ENCODE measurements at regions not wholly inside any gene's neighbourhood (a gene's known extent, or its start where the extent isn't known, plus 50 kb on each side); places are given as distances from the start of the nearest gene placed in this dataset.
A peak's percentile ranks its signal among the peaks of the same experiment; 100 is the strongest.
"Not testable (repeated sequence)": the region's sequence is repeated elsewhere in the genome, so short reads cannot be mapped to it uniquely, and the experiment has no call there.

- H2BK120ac ChIP-seq (ENCODE audit: low read depth, low read length); H3K9ac ChIP-seq (ENCODE audit: low read length); H3K4me1 ChIP-seq (ENCODE audit: control insufficient read depth, insufficient read depth, low read depth, low read length); H3K14ac ChIP-seq (ENCODE audit: low read length in 2 of 2); DNase-seq; H3K4me2 ChIP-seq (ENCODE audit: low read length, poor library complexity, severe bottlenecking); H2BK12ac ChIP-seq (ENCODE audit: low read length in 2 of 2); H2BK15ac ChIP-seq (ENCODE audit: low read depth, poor library complexity, severe bottlenecking); H2AK5ac ChIP-seq (ENCODE audit: low read length, severe bottlenecking); H3K27ac ChIP-seq (ENCODE audit: low read length, poor library complexity, severe bottlenecking); H3K23ac ChIP-seq (ENCODE audit: low read length in 2 of 2); H3K4ac ChIP-seq (ENCODE audit: low read depth in 1 of 2, low read length in 2 of 2); H3K27me3 ChIP-seq (ENCODE audit: control insufficient read depth in 1 of 2, insufficient read depth in 1 of 2, low read length in 2 of 2); H3K4me3 ChIP-seq (ENCODE audit: insufficient read depth in 1 of 2, low read depth in 1 of 2, low read length in 2 of 2); H3K18ac ChIP-seq (ENCODE audit: low read depth in 1 of 2, low read length in 2 of 2); H4K91ac ChIP-seq (ENCODE audit: low read length); H2AFZ ChIP-seq (ENCODE audit: low read depth, low read length); H2BK5ac ChIP-seq (ENCODE audit: low read depth, low read length, poor library complexity, severe bottlenecking); H4K8ac ChIP-seq (ENCODE audit: low read length); H3K36me3 ChIP-seq (ENCODE audit: control insufficient read depth in 1 of 2, insufficient read depth in 2 of 2, low read depth in 1 of 2, low read length in 2 of 2); H3K79me1 ChIP-seq (replicated peaks; ENCODE audit: low read length, poor library complexity, severe bottlenecking); H3K9me3 ChIP-seq (ENCODE audit: control insufficient read depth, low read length): not testable (repeated sequence)
- WGBS, result 88% methylated on average over 11 of the region's 16 CpGs
These were observed 176.8 kb upstream of the ZNF469 start for GRCh38 chr16:88206006-88206405.

DNA sequence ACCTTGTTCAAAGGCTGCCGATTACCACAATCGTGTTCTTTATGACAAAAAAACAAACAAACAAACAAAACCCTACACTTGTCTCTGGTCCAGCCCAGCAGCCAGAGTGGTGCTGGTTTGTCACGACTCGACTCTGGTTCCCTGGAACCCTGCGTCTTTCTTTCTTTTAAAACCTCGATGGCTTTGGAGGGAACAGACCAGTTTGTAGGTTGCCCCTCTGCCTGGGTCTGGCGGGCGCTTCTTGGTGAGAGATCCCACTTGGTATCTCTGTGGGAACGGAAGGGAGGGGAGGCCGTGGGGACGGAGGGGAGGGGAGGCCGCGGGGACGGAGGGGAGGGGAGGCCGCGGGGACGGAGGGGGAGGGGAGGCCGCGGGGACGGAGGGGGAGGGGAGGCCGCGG, 176.2 kb upstream of the ZNF469 start:
- not testable (repeated sequence) for H2BK5ac ChIP-seq (ENCODE audit: low read depth, low read length, poor library complexity, severe bottlenecking); H3K36me3 ChIP-seq (ENCODE audit: control insufficient read depth in 1 of 2, insufficient read depth in 2 of 2, low read depth in 1 of 2, low read length in 2 of 2); H3K4ac ChIP-seq (ENCODE audit: low read depth in 1 of 2, low read length in 2 of 2); H3K23ac ChIP-seq (ENCODE audit: low read length in 2 of 2); H2BK15ac ChIP-seq (ENCODE audit: low read depth, poor library complexity, severe bottlenecking); H3K14ac ChIP-seq (ENCODE audit: low read length in 2 of 2); H3K4me2 ChIP-seq (ENCODE audit: low read length, poor library complexity, severe bottlenecking); H3K9me3 ChIP-seq (ENCODE audit: control insufficient read depth, low read length); H3K27me3 ChIP-seq (ENCODE audit: control insufficient read depth in 1 of 2, insufficient read depth in 1 of 2, low read length in 2 of 2); H3K4me3 ChIP-seq (ENCODE audit: insufficient read depth in 1 of 2, low read depth in 1 of 2, low read length in 2 of 2); H3K79me1 ChIP-seq (replicated peaks; ENCODE audit: low read length, poor library complexity, severe bottlenecking); H3K9ac ChIP-seq (ENCODE audit: low read length); H2BK120ac ChIP-seq (ENCODE audit: low read depth, low read length); DNase-seq; H3K18ac ChIP-seq (ENCODE audit: low read depth in 1 of 2, low read length in 2 of 2); H4K91ac ChIP-seq (ENCODE audit: low read length); H4K8ac ChIP-seq (ENCODE audit: low read length); H2BK12ac ChIP-seq (ENCODE audit: low read length in 2 of 2); H2AK5ac ChIP-seq (ENCODE audit: low read length, severe bottlenecking); H3K4me1 ChIP-seq (ENCODE audit: control insufficient read depth, insufficient read depth, low read depth, low read length); H3K27ac ChIP-seq (ENCODE audit: low read length, poor library complexity, severe bottlenecking); H2AFZ ChIP-seq (ENCODE audit: low read depth, low read length)
- WGBS, result 96% methylated on average over 5 of the region's 22 CpGs

DNA sequence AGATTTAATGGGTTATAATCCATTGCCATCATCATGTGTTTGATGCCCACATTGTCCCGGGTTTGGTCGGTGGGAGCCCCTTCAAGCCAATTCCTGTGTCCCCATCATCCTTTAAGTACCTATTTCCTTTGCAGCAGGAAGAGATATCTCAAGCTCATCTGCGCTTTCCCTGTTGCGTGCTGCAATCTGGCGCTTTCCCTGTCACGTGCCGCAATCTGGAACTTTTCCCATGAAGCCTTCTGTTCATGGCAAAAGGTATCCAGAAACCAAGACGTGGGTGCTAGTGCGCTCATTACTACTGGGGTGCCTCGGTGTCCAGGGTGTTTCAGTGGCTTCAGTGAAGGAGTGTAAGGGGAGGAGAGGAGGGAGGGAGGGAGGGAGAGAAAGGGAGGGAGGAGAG, 174.6 kb upstream of the ZNF469 start:
- Histone ChIP-seq H3K36me3 (ENCODE audit: control insufficient read depth in 1 of 2, insufficient read depth in 2 of 2, low read depth in 1 of 2, low read length in 2 of 2) (no peaks in the 10 kb centered on the region), H2BK15ac (ENCODE audit: low read depth, poor library complexity, severe bottlenecking) (no peak overlapping the region), H2BK120ac (ENCODE audit: low read depth, low read length) (no peak overlapping the region), H3K9ac (ENCODE audit: low read length) (no peak overlapping the region), H4K91ac (ENCODE audit: low read length) (no peak overlapping the region), H4K8ac (ENCODE audit: low read length) (no peak overlapping the region), H3K4me2 (ENCODE audit: low read length, poor library complexity, severe bottlenecking) (no peak overlapping the region), H3K79me1 (replicated peaks; ENCODE audit: low read length, poor library complexity, severe bottlenecking) (no peaks in the 10 kb centered on the region), H2AFZ (ENCODE audit: low read depth, low read length) (no peak overlapping the region), H2BK12ac (ENCODE audit: low read length in 2 of 2) (no peak overlapping the region), H3K27ac (ENCODE audit: low read length, poor library complexity, severe bottlenecking) (no peak overlapping the region), H3K4ac (ENCODE audit: low read depth in 1 of 2, low read length in 2 of 2) (no peak overlapping the region), H3K27me3 (ENCODE audit: control insufficient read depth in 1 of 2, insufficient read depth in 1 of 2, low read length in 2 of 2) (no peaks in the 10 kb centered on the region), H3K23ac (ENCODE audit: low read length in 2 of 2) (no peak overlapping the region), H2BK5ac (ENCODE audit: low read depth, low read length, poor library complexity, severe bottlenecking) (no peak overlapping the region), H2AK5ac (ENCODE audit: low read length, severe bottlenecking) (no peak overlapping the region), H3K9me3 (ENCODE audit: control insufficient read depth, low read length) (peaks cover 4% of the 10 kb centered on the region), H3K14ac (ENCODE audit: low read length in 2 of 2) (no peak overlapping the region), H3K18ac (ENCODE audit: low read depth in 1 of 2, low read length in 2 of 2) (no peak overlapping the region), H3K4me3 (ENCODE audit: insufficient read depth in 1 of 2, low read depth in 1 of 2, low read length in 2 of 2) (no peak overlapping the region), H3K4me1 (ENCODE audit: control insufficient read depth, insufficient read depth, low read depth, low read length) (no peaks in the 10 kb centered on the region)
- WGBS, result 84% methylated on average over 10 of the region's 10 CpGs
- no peak for DNase-seq

DNA sequence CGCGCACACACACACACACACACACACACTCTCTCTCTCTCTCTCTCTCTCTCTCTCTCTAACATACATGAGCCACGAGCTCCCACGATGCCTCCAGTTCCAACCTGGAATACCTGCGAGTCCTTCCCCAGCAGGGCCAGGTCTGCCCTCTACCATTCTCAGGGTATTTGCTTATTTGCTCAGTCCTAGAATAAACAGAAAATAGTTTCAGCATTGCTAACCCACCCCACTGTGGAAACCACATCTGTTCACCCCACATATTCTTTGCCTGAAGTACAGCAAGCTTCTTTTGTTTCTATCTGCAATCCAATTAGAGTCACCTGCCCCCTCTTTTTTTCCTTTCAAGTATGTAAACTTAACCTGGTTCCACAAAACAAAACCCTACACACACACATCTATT, 174.0 kb upstream of the ZNF469 start:
- H2AK5ac ChIP-seq (ENCODE audit: low read length, severe bottlenecking); H3K9ac ChIP-seq (ENCODE audit: low read length); H2BK12ac ChIP-seq (ENCODE audit: low read length in 2 of 2); H4K8ac ChIP-seq (ENCODE audit: low read length); H3K4ac ChIP-seq (ENCODE audit: low read depth in 1 of 2, low read length in 2 of 2); H3K27me3 ChIP-seq (ENCODE audit: control insufficient read depth in 1 of 2, insufficient read depth in 1 of 2, low read length in 2 of 2); H3K4me3 ChIP-seq (ENCODE audit: insufficient read depth in 1 of 2, low read depth in 1 of 2, low read length in 2 of 2); H3K36me3 ChIP-seq (ENCODE audit: control insufficient read depth in 1 of 2, insufficient read depth in 2 of 2, low read depth in 1 of 2, low read length in 2 of 2); H3K18ac ChIP-seq (ENCODE audit: low read depth in 1 of 2, low read length in 2 of 2); H3K23ac ChIP-seq (ENCODE audit: low read length in 2 of 2); H3K27ac ChIP-seq (ENCODE audit: low read length, poor library complexity, severe bottlenecking); H4K91ac ChIP-seq (ENCODE audit: low read length); H2BK5ac ChIP-seq (ENCODE audit: low read depth, low read length, poor library complexity, severe bottlenecking); H2BK15ac ChIP-seq (ENCODE audit: low read depth, poor library complexity, severe bottlenecking); H3K14ac ChIP-seq (ENCODE audit: low read length in 2 of 2); H3K4me2 ChIP-seq (ENCODE audit: low read length, poor library complexity, severe bottlenecking); H2AFZ ChIP-seq (ENCODE audit: low read depth, low read length); H3K79me1 ChIP-seq (replicated peaks; ENCODE audit: low read length, poor library complexity, severe bottlenecking); H2BK120ac ChIP-seq (ENCODE audit: low read depth, low read length); H3K4me1 ChIP-seq (ENCODE audit: control insufficient read depth, insufficient read depth, low read depth, low read length); H3K9me3 ChIP-seq (ENCODE audit: control insufficient read depth, low read length): not testable (repeated sequence)
- DNase-seq, result peak; percentile 25
- WGBS, result 62% methylated on average over 5 of the region's 5 CpGs
